Left ventricle myocardium inferior (tissue), 1 donor: ENCODE measurements at regions not wholly inside any gene's neighbourhood (a gene's known extent, or its start where the extent isn't known, plus 50 kb on each side); places are given as distances from the start of the nearest gene placed in this dataset.

Experiments used
- DNase-seq: peaks from one replicate; pipeline ENCODE4 v3.0.0-alpha.2; 2020
- H3K27ac ChIP-seq: fragments of 200-600 bp; replicated peaks from 2 replicates; pipeline ENCODE4 v1.8.0; 2021
- H3K27me3 ChIP-seq: fragments of 200-600 bp; 2 replicates; pipeline ENCODE4 v1.8.0; 2021; ENCODE audit warnings: low read depth
- H3K36me3 ChIP-seq: fragments of 200-600 bp; 2 replicates; pipeline ENCODE4 v1.8.0; 2021
- H3K4me1 ChIP-seq: fragments of 200-600 bp; 2 replicates; pipeline ENCODE4 v1.8.0; 2021
- H3K4me3 ChIP-seq: fragments of 200-600 bp; 2 replicates; pipeline ENCODE4 v1.8.0; 2021; ENCODE audit warnings: mild to moderate bottlenecking, moderate library complexity
- H3K9me3 ChIP-seq: fragments of 200-600 bp; replicated peaks from 2 replicates; pipeline ENCODE4 v1.8.0; 2021
- CTCF ChIP-seq: fragments of 200-600 bp; IDR thresholded peaks from 2 replicates; pipeline ENCODE4 v1.8.0; 2021; ENCODE audit warnings: antibody characterized with exemption, mild to moderate bottlenecking, borderline replicate concordance
- intact Hi-C: fragments of 100-400 bp; cut with micrococcal nuclease; formaldehyde crosslinking; loops from one replicate; pipeline ENCODE4 v1.11.0; 2022
- donor health status: DM: no; HTN: yes; CAD: no; lungs with severe emphysema.

- H3K36me3 ChIP-seq = no peaks in the 10 kb centered on the region
- no peak overlapping the region for H3K27ac ChIP-seq
- H3K4me1 ChIP-seq = no peaks in the 10 kb centered on the region
- H3K9me3 ChIP-seq = peaks cover 18% of the 10 kb centered on the region
- no peak overlapping the region for H3K4me3 ChIP-seq
- DNase-seq = no peak
- peaks cover 11% of the 10 kb centered on the region for H3K27me3 ChIP-seq
- intact Hi-C loops = no loop called here
- TF ChIP-seq CTCF = no peak
Observed at GRCh38 chr17:427327-427726, 74.7 kb upstream of the RPH3AL start.

- no peaks in the 10 kb centered on the region for H3K4me1 ChIP-seq
- H3K9me3 ChIP-seq = no peaks in the 10 kb centered on the region
- no peak for DNase-seq
- TF ChIP-seq CTCF = no peak
- intact Hi-C loops = no loop called here
- H3K27me3 ChIP-seq = peaks cover 14% of the 10 kb centered on the region
- H3K27ac ChIP-seq = peak overlapping the region; percentile 59
- H3K4me3 ChIP-seq = no peak overlapping the region
- no peaks in the 10 kb centered on the region for H3K36me3 ChIP-seq
Observed at GRCh38 chr17:422196-422930, 69.8 kb upstream of the RPH3AL start.

- no peaks in the 10 kb centered on the region for H3K4me1 ChIP-seq
- TF ChIP-seq CTCF = no peak
- no peaks in the 10 kb centered on the region for H3K36me3 ChIP-seq
- peaks cover 14% of the 10 kb centered on the region for H3K27me3 ChIP-seq
- no peak for DNase-seq
- no peaks in the 10 kb centered on the region for H3K9me3 ChIP-seq
- intact Hi-C loops = no loop called here
- H3K4me3 ChIP-seq = no peak overlapping the region
- H3K27ac ChIP-seq = no peak overlapping the region
Observed at GRCh38 chr17:420479-421175, 68.0 kb upstream of the RPH3AL start.

- H3K27me3 ChIP-seq = peaks cover 9% of the 10 kb centered on the region
- H3K27ac ChIP-seq = no peak overlapping the region
- no peaks in the 10 kb centered on the region for H3K9me3 ChIP-seq
- no peaks in the 10 kb centered on the region for H3K4me1 ChIP-seq
- peaks cover 6% of the 10 kb centered on the region for H3K36me3 ChIP-seq
- no peak overlapping the region for H3K4me3 ChIP-seq
- intact Hi-C loops = no loop called here
- no peak for TF ChIP-seq CTCF
- no peak for DNase-seq
Observed at GRCh38 chr17:419073-419735, 66.6 kb upstream of the RPH3AL start.

GRCh38 chr17:418421-418751 lies 65.8 kb upstream of the RPH3AL start:
- H3K4me3 ChIP-seq = no peak overlapping the region
- H3K9me3 ChIP-seq = no peaks in the 10 kb centered on the region
- H3K36me3 ChIP-seq = peaks cover 6% of the 10 kb centered on the region
- H3K27ac ChIP-seq = no peak overlapping the region
- DNase-seq = no peak
- no peak for TF ChIP-seq CTCF
- H3K4me1 ChIP-seq = no peaks in the 10 kb centered on the region
- peaks cover 8% of the 10 kb centered on the region for H3K27me3 ChIP-seq
- intact Hi-C loops = no loop called here
